GM21447 (cell line): ENCODE measurements at regions not wholly inside any gene's neighbourhood (a gene's known extent, or its start where the extent isn't known, plus 50 kb on each side); places are given as distances from the start of the nearest gene placed in this dataset.

Experiments
- ATAC-seq: cut with Tn5 transposase; IDR thresholded peaks from one replicate; pipeline ENCODE4 v1.9.1; 2021; ENCODE audit not compliant: unreplicated experiment

- ATAC-seq, result no peak
Observed at GRCh38 chr2:12196495-12196894, 450.1 kb downstream of the LPIN1 start.

GRCh38 chr2:12197133-12197532 lies 450.7 kb downstream of the LPIN1 start:
- no peak for ATAC-seq

- no peak for ATAC-seq
Observed at GRCh38 chr2:12199491-12200211, 453.2 kb downstream of the LPIN1 start.

GRCh38 chr2:12201369-12201768 lies 454.9 kb downstream of the LPIN1 start:
- ATAC-seq, result no peak

- no peak for ATAC-seq
Observed at GRCh38 chr2:12202313-12203075, 456.1 kb downstream of the LPIN1 start.

- ATAC-seq, result no peak
Observed at GRCh38 chr2:12203528-12203927, 457.1 kb downstream of the LPIN1 start.

- ATAC-seq, result no peak
Observed at GRCh38 chr2:12205086-12205485, 458.7 kb downstream of the LPIN1 start.

GRCh38 chr2:12207491-12207890 lies 461.1 kb downstream of the LPIN1 start:
- no peak for ATAC-seq

GRCh38 chr2:12210016-12210933 lies 463.8 kb downstream of the LPIN1 start:
- no peak for ATAC-seq

- ATAC-seq, result no peak
Observed at GRCh38 chr2:12211326-12212175, 465.1 kb downstream of the LPIN1 start.

GRCh38 chr2:12212841-12213597 lies 466.6 kb downstream of the LPIN1 start:
- ATAC-seq, result no peak

- ATAC-seq, result no peak
Observed at GRCh38 chr2:12217175-12217574, 470.7 kb downstream of the LPIN1 start.

- ATAC-seq, result no peak
Observed at GRCh38 chr2:12219761-12220160, 473.3 kb downstream of the LPIN1 start.

- no peak for ATAC-seq
Observed at GRCh38 chr2:12221584-12221983, 475.2 kb downstream of the LPIN1 start.

- no peak for ATAC-seq
Observed at GRCh38 chr2:12222554-12222953, 476.1 kb downstream of the LPIN1 start.

- no peak for ATAC-seq
Observed at GRCh38 chr2:12223732-12224131, 477.3 kb downstream of the LPIN1 start.

- ATAC-seq, result no peak
Observed at GRCh38 chr2:12226653-12227052, 480.2 kb downstream of the LPIN1 start.

- ATAC-seq, result no peak
Observed at GRCh38 chr2:12227941-12228608, 481.6 kb downstream of the LPIN1 start.

GRCh38 chr2:12231288-12231687 lies 484.9 kb downstream of the LPIN1 start:
- ATAC-seq, result no peak
